Tibial nerve (tissue), 4 donors: ENCODE measurements at regions not wholly inside any gene's neighbourhood (a gene's known extent, or its start where the extent isn't known, plus 50 kb on each side); places are given as distances from the start of the nearest gene placed in this dataset.

Experiments
- EP300 ChIP-seq, 2 donors: sonication (generic); formaldehyde crosslinking; IDR thresholded peaks; one replicate each; pipeline ENCODE4 v1.6.1; 2017; ENCODE audit warnings: antibody characterized with exemption in 2 of 2, mild to moderate bottlenecking in 1 of 2
- TF ChIP-seq, protein P1 (sequence below), 5 experiments: fragments of 200-600 bp in 3 of 5; fragments of 450-650 bp in 2 of 5; sonication (generic) in 3 of 5; IDR thresholded peaks; one replicate each; pipeline ENCODE4 v1.5.1; 2016 to 2019; ENCODE audit warnings: antibody characterized with exemption in 5 of 5, mild to moderate bottlenecking in 3 of 5, moderate library complexity in 2 of 5

GRCh38 chr18:34647251-34647650 lies 62.8 kb upstream of the DTNA start:
- TF ChIP-seq, protein P1, sequence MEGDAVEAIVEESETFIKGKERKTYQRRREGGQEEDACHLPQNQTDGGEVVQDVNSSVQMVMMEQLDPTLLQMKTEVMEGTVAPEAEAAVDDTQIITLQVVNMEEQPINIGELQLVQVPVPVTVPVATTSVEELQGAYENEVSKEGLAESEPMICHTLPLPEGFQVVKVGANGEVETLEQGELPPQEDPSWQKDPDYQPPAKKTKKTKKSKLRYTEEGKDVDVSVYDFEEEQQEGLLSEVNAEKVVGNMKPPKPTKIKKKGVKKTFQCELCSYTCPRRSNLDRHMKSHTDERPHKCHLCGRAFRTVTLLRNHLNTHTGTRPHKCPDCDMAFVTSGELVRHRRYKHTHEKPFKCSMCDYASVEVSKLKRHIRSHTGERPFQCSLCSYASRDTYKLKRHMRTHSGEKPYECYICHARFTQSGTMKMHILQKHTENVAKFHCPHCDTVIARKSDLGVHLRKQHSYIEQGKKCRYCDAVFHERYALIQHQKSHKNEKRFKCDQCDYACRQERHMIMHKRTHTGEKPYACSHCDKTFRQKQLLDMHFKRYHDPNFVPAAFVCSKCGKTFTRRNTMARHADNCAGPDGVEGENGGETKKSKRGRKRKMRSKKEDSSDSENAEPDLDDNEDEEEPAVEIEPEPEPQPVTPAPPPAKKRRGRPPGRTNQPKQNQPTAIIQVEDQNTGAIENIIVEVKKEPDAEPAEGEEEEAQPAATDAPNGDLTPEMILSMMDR (IDR thresholded peaks at IDR 0.05): no peak
- TF ChIP-seq EP300 (IDR thresholded peaks at IDR 0.05): no peak
